AG09309 (cell line): ENCODE measurements at regions not wholly inside any gene's neighbourhood (a gene's known extent, or its start where the extent isn't known, plus 50 kb on each side); places are given as distances from the start of the nearest gene placed in this dataset.

Source experiments
- DNase-seq: peaks from one replicate; pipeline ENCODE4 v3.0.0-alpha.2; 2010; ENCODE audit warnings: low read depth
- H3K4me3 ChIP-seq: 2 replicates; pipeline ENCODE4 v1.5.1; 2011; ENCODE audit warnings: mild to moderate bottlenecking, low read depth, low read length, moderate library complexity; ENCODE audit not compliant: control insufficient read depth
- TF ChIP-seq, protein P1 (sequence below): IDR thresholded peaks from 2 replicates; pipeline ENCODE4 v1.5.1; 2011; ENCODE audit warnings: mild to moderate bottlenecking, low read depth, low read length, inconsistent platforms; ENCODE audit not compliant: insufficient read depth, control insufficient read depth; ENCODE audit errors: missing control alignments

DNA sequence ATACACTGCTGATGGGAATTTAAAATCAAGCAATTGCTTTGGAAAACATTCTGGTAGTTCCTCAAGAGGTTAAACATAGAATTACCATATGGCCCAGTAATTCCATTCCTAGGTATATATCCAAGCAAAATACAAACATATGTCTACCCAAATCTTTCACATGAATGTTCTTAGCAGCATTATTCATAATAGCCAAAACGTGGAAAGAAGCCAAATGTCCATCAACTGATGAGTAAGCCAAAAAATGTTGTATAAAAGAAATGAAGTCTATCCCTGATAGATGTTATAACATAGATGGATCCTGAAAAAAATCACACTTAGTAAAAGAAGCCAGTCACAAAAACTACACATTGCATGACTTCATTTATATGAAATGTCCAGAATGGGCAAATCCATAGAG lies 893.0 kb downstream of the SORCS3 start:
- TF ChIP-seq, protein P1, sequence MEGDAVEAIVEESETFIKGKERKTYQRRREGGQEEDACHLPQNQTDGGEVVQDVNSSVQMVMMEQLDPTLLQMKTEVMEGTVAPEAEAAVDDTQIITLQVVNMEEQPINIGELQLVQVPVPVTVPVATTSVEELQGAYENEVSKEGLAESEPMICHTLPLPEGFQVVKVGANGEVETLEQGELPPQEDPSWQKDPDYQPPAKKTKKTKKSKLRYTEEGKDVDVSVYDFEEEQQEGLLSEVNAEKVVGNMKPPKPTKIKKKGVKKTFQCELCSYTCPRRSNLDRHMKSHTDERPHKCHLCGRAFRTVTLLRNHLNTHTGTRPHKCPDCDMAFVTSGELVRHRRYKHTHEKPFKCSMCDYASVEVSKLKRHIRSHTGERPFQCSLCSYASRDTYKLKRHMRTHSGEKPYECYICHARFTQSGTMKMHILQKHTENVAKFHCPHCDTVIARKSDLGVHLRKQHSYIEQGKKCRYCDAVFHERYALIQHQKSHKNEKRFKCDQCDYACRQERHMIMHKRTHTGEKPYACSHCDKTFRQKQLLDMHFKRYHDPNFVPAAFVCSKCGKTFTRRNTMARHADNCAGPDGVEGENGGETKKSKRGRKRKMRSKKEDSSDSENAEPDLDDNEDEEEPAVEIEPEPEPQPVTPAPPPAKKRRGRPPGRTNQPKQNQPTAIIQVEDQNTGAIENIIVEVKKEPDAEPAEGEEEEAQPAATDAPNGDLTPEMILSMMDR: no peak
- DNase-seq: no peak
- H3K4me3 ChIP-seq: no peak overlapping the region

DNA sequence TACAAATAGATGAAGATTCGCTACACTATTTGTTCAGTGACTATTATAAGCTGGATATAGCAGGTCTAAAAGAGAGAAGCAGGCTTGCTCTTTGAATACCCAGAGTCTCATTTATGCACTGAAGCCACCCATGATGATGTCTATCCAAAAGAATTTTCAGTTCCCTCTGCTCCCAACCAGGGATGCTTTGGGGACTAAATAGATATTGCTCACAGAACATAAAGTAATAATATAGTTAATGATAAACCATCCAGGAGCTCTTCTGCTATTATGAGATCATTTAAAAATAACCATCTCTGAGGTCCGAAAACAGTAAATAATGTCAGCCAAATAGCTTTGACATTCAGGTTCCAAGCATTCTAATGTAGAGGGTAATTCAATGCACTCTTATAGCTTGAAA lies 875.4 kb downstream of the SORCS3 start:
- DNase-seq: no peak
- TF ChIP-seq, protein P1: no peak
- H3K4me3 ChIP-seq: no peak overlapping the region

DNA sequence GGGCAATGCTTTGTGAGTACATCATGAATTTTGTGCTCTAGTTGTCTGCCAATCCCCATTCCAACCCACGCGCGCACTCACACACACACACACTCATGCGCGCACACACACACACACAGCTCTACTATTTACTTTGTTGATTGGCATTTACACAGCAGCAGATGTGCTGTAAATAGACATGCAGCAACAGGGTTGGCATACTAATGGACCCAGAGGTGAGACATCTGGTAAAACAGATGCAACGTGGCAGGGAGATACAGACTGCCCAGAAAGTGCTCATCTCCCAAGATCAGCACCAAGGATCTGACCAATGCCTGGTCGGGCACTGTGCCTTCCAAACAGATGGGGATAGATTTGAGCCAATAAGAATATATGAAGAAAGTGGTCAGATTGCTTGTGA lies 873.0 kb downstream of the SORCS3 start:
- TF ChIP-seq, protein P1: no peak
- H3K4me3 ChIP-seq: no peak overlapping the region
- DNase-seq: no peak

DNA sequence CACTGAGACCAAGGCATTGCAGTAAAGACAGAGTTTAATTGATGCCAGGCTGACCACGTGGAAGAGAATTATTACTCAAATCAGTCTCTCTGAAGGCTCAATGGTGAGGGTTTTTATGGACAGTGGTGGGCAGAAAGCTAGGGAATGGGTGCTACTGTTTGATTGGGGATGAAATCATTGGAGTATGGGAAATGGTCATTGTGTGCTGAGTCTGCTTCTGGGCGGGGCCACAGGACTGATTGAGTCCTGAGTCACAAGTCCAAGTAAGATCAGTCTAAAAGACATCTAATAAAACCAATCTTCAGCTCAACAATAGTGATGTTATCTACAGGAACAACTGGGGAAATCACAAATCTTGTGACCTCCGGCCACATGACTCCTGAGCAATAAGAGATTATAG lies 868.4 kb downstream of the SORCS3 start:
- H3K4me3 ChIP-seq: no peak overlapping the region
- TF ChIP-seq, protein P1: no peak
- no peak for DNase-seq

DNA sequence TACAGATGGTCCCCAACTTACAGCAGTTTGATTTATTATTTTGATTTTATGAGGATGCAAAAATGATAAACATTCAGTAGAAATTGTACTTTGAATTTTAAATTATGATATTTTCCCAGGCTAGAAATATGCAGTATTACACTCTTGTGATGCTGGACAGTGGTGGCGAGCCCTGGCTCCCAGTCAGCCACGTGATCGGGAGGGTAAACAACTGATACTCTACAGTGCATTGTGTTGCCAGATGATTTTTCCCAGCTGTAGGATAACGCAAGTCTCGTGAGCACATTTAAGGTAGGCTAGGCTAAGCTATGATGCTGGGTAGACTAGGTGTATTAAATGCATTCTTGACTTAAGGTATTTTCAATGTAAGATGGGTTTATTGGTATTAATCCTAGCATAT lies 865.2 kb downstream of the SORCS3 start:
- no peak for DNase-seq
- no peak overlapping the region for H3K4me3 ChIP-seq
- TF ChIP-seq, protein P1: no peak

DNA sequence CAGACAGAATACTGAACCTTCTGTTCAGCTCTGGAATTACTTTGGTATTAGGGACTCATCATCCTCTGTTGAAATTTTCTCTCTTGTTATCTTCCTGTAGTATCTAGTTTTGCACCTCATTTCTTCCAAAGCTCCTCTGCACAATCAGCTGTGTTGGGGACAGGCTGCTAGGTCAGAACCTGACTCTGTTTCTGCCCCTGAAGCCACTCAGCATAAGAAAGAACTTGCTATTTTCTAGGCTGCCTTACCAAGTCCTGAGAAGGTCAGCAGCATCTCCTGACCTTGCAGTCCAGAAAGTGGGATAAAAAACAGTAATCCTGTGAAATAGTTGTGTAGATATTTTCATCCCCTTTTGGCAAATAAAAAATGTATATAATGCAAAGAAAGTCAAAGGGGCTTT lies 862.6 kb downstream of the SORCS3 start:
- TF ChIP-seq, protein P1: no peak
- H3K4me3 ChIP-seq: no peak overlapping the region
- DNase-seq: no peak

DNA sequence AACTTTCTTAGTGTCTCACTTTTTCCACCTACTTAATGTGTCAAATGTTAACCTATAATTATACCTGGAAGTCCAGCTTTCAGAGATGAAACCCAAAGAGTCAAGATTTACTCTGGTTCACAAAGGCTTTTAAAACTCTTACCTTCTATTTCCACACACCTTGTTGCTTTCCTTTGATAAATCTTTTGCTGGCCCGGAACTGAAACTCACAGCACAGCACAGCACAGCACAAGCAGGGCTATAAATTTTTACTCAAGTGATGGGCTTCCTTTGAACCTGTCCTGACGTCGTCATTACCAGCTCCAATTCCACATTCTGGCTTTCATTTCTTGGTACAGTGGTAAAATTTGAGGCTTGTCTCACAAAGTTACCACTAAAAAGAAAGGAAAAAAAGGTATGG lies 861.0 kb downstream of the SORCS3 start:
- TF ChIP-seq, protein P1: no peak
- H3K4me3 ChIP-seq: no peak overlapping the region
- no peak for DNase-seq
